ENCODE measurements at regions not wholly inside any gene's neighbourhood (a gene's known extent, or its start where the extent isn't known, plus 50 kb on each side); places are given as distances from the start of the nearest gene placed in this dataset.

DNA sequence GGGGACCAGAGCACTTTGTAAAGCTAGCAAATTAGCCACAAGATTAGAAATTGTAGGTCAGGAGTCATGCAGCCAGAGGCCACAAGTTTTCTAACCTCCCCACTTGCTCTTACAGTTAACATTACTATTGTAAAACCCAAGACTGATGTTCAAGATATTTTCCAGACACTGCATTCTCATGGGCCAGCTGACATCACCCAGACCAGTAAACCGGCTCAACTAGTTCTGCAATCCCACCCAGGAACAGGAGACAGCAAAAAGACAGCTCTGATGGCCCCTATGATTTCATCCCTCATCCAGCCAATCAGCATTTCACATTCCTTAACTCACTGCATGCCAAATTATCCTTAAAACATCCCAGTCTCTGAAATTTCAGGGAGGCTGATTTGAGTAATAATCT is 178.5 kb downstream of the PRR20E start:
- no peak for DNase-seq (ENCODE audit: low spot score in 2 of 2, unreplicated experiment in 2 of 2)
- TF ChIP-seq, protein P1, sequence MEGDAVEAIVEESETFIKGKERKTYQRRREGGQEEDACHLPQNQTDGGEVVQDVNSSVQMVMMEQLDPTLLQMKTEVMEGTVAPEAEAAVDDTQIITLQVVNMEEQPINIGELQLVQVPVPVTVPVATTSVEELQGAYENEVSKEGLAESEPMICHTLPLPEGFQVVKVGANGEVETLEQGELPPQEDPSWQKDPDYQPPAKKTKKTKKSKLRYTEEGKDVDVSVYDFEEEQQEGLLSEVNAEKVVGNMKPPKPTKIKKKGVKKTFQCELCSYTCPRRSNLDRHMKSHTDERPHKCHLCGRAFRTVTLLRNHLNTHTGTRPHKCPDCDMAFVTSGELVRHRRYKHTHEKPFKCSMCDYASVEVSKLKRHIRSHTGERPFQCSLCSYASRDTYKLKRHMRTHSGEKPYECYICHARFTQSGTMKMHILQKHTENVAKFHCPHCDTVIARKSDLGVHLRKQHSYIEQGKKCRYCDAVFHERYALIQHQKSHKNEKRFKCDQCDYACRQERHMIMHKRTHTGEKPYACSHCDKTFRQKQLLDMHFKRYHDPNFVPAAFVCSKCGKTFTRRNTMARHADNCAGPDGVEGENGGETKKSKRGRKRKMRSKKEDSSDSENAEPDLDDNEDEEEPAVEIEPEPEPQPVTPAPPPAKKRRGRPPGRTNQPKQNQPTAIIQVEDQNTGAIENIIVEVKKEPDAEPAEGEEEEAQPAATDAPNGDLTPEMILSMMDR (IDR thresholded peaks at IDR 0.05; ENCODE audit: unreplicated experiment) = no peak
- H3K36me3 Mint-ChIP-seq = no peaks in the 10 kb centered on the region
- H3K4me1 Mint-ChIP-seq = peaks cover 5% of the 10 kb centered on the region
- H3K9me3 Mint-ChIP-seq = peaks cover 8% of the 10 kb centered on the region
- H3K4me3 Mint-ChIP-seq = no peak overlapping the region
- no peak overlapping the region for H3K27ac Mint-ChIP-seq
- no peaks in the 10 kb centered on the region for H3K27me3 Mint-ChIP-seq (ENCODE audit: low read depth)

DNA sequence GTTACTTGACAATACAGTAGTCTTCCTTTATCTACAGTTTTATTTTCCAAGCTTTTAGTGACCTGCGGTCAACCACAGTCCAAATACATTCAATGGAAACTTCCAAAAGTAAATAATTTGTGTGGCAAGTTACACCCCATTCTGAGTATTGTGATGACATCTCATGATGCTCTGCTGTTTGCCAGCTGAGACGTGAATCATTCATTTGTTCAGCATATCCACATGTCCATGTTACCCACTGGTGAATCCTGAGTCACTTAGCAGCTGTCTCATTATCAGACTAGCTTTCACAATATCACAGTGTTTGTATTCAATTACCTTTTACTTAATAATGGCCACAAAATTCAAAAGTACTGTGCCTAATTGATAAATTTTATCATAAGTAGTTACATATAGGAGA is 179.8 kb downstream of the PRR20E start:
- no peaks in the 10 kb centered on the region for H3K27me3 Mint-ChIP-seq (ENCODE audit: low read depth)
- H3K4me1 Mint-ChIP-seq = peaks cover 5% of the 10 kb centered on the region
- H3K4me3 Mint-ChIP-seq = no peak overlapping the region
- no peaks in the 10 kb centered on the region for H3K36me3 Mint-ChIP-seq
- H3K9me3 Mint-ChIP-seq = peaks cover 8% of the 10 kb centered on the region
- TF ChIP-seq, protein P1 (IDR thresholded peaks at IDR 0.05; ENCODE audit: unreplicated experiment) = no peak
- H3K27ac Mint-ChIP-seq = no peak overlapping the region
- no peak for DNase-seq (ENCODE audit: low spot score in 2 of 2, unreplicated experiment in 2 of 2)

DNA sequence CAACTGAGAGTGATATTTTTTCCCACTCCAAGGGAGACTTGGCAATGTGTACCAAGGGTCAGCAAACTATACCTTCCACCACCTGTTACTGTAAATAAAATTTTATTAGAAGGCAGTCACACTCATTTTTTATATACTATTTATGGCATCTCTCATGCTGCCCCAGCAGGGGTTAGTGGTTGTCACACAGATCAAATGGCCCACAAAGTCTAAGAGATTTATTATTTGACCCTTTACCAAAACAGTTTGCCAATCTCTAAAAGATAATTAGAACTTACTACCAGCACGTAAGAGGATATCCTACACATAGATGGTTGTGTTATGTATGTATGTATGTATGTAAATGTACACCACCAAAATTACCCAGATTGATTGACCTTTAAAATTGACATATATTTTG is 185.1 kb downstream of the PRR20E start:
- Mint-ChIP-seq H3K4me3 (no peak overlapping the region), H3K27me3 (ENCODE audit: low read depth) (no peaks in the 10 kb centered on the region), H3K36me3 (no peaks in the 10 kb centered on the region), H3K27ac (no peak overlapping the region), H3K4me1 (no peaks in the 10 kb centered on the region), H3K9me3 (no peaks in the 10 kb centered on the region)
- TF ChIP-seq, protein P1 (IDR thresholded peaks at IDR 0.05; ENCODE audit: unreplicated experiment) = no peak
- DNase-seq (ENCODE audit: low spot score in 2 of 2, unreplicated experiment in 2 of 2) = no peak

DNA sequence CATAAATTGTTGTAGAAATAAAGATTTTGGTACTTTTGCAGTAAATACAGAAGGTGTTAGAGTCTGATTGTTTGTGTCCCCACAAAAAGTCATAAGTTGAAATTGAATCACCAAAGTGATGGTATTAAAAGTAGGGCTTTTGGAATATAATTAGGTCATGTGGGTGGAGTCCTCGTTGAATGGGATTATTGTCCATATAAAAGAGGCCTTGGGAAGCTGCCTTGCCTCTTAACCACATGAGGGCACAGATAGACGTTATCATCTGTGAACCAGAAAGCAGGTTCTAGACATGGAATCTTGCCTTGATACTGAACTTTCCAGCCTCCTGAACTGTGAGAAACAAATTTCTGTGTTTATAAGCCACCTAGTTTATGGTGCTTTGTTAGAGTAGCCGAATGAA is 186.8 kb downstream of the PRR20E start:
- Mint-ChIP-seq H3K4me1 (no peaks in the 10 kb centered on the region), H3K27me3 (ENCODE audit: low read depth) (no peaks in the 10 kb centered on the region), H3K9me3 (no peaks in the 10 kb centered on the region), H3K4me3 (no peak overlapping the region), H3K27ac (no peak overlapping the region), H3K36me3 (no peaks in the 10 kb centered on the region)
- no peak for DNase-seq (ENCODE audit: low spot score in 2 of 2, unreplicated experiment in 2 of 2)
- TF ChIP-seq, protein P1 (IDR thresholded peaks at IDR 0.05; ENCODE audit: unreplicated experiment) = no peak

DNA sequence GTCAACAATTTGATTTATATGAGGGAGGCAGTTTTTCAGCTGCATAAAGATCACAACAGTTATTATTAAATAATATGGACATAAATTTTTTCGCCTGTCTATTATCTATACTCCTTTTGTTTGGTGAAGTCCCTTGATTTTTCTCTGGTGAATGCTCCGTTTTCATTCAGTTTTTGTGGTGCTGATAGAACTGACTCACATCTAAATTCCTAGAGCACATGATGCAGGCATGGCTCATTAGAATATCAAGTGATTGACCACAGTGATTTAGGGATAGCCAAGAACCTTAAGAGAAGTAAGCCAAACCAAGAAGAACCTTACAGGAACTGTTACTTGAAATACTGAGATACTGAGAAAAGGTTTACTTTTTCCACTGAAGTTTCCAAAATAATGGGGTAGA is 208.9 kb downstream of the PRR20E start:
- H3K4me3 Mint-ChIP-seq = no peak overlapping the region
- no peaks in the 10 kb centered on the region for H3K27me3 Mint-ChIP-seq (ENCODE audit: low read depth)
- no peak for DNase-seq (ENCODE audit: low spot score in 2 of 2, unreplicated experiment in 2 of 2)
- H3K36me3 Mint-ChIP-seq = no peaks in the 10 kb centered on the region
- TF ChIP-seq, protein P1 (IDR thresholded peaks at IDR 0.05; ENCODE audit: unreplicated experiment) = no peak
- H3K4me1 Mint-ChIP-seq = no peaks in the 10 kb centered on the region
- no peak overlapping the region for H3K27ac Mint-ChIP-seq
- H3K9me3 Mint-ChIP-seq = no peaks in the 10 kb centered on the region

DNA sequence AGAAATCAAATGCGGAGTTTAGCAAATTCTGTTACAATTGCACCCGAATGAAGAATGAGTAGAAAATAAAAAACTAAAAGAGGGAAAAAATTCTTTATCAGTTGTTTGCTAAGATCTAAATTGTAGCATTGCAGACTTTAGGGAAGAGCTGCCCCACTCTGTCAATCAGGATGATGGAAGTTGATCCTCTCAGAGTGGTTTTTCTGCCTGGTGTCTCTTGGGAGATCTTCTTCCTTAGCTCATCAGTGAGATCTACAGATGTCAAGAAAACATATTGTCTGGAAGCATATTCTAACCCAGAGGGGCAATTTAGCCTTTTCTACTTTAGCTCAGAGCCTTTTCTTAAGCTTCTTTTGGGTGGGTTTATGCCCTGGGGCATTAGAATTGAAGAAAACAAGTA is 223.2 kb upstream of the PCDH17 start:
- Mint-ChIP-seq H3K27me3 (ENCODE audit: low read depth) (no peaks in the 10 kb centered on the region), H3K4me1 (no peaks in the 10 kb centered on the region), H3K27ac (no peak overlapping the region), H3K4me3 (no peak overlapping the region), H3K36me3 (no peaks in the 10 kb centered on the region), H3K9me3 (peaks cover 5% of the 10 kb centered on the region)
- no peak for DNase-seq (ENCODE audit: low spot score in 2 of 2, unreplicated experiment in 2 of 2)
- TF ChIP-seq, protein P1 (IDR thresholded peaks at IDR 0.05; ENCODE audit: unreplicated experiment) = no peak

Data from mesothelial cell of epicardium (in vitro differentiated cells).